Calu3 (cell line): ENCODE measurements at regions not wholly inside any gene's neighbourhood (a gene's known extent, or its start where the extent isn't known, plus 50 kb on each side); places are given as distances from the start of the nearest gene placed in this dataset.

Experiments used
- BruUV-seq: library from RNA; stranded (reverse); fragments of 400-500 nt; replicated peaks from 2 replicates; lab custom pipeline; 2021; lab: Mats Ljungman, UMichigan
- CTCF ChIA-PET: fragments of 300-600 bp; sonication (Branson Sonifier 250); formaldehyde crosslinking; loops from one replicate; lab custom pipeline; 2022; ENCODE audit warnings: antibody characterized with exemption; lab: Charles Lee
- DNase-seq: peaks from one replicate; pipeline ENCODE4 v3.0.0; 2022
- H3K27ac Mint-ChIP-seq: one replicate; pipeline ENCODE4 v1.8.0; 2022; ENCODE audit warnings: mixed read lengths; ENCODE audit not compliant: unreplicated experiment
- H3K27me3 Mint-ChIP-seq: one replicate; pipeline ENCODE4 v1.8.0; 2022; ENCODE audit warnings: mixed read lengths; ENCODE audit not compliant: unreplicated experiment
- H3K36me3 Mint-ChIP-seq: one replicate; pipeline ENCODE4 v1.8.0; 2022; ENCODE audit warnings: mild to moderate bottlenecking, moderate library complexity, mixed read lengths; ENCODE audit not compliant: insufficient read depth, unreplicated experiment
- H3K4me1 Mint-ChIP-seq: one replicate; pipeline ENCODE4 v1.8.0; 2022; ENCODE audit warnings: mild to moderate bottlenecking, low read depth, mixed read lengths; ENCODE audit not compliant: unreplicated experiment
- H3K4me3 Mint-ChIP-seq: one replicate; pipeline ENCODE4 v1.8.0; 2022; ENCODE audit warnings: mild to moderate bottlenecking, low read depth, moderate library complexity, mixed read lengths; ENCODE audit not compliant: unreplicated experiment
- H3K9me3 Mint-ChIP-seq: one replicate; pipeline ENCODE4 v1.8.0; 2022; ENCODE audit warnings: low read depth, mixed read lengths; ENCODE audit not compliant: unreplicated experiment
- CTCF ChIP-seq: fragments of 200-600 bp; IDR thresholded peaks from one replicate; pipeline ENCODE4 v1.8.0; 2022; ENCODE audit warnings: antibody characterized with exemption; ENCODE audit not compliant: unreplicated experiment
- intact Hi-C: fragments of 100-400 bp; cut with micrococcal nuclease; formaldehyde crosslinking; loops from one replicate; pipeline ENCODE4 v1.10.0; 2022; ENCODE audit not compliant: unreplicated experiment

GRCh38 chr2:192657362-192657761 lies 462.6 kb upstream of the TMEFF2 start:
- H3K36me3 Mint-ChIP-seq = no peaks in the 10 kb centered on the region
- no peaks in the 10 kb centered on the region for H3K27me3 Mint-ChIP-seq
- CTCF ChIA-PET = no interaction called here
- BruUV-seq = no TSS peak
- H3K4me3 Mint-ChIP-seq = no peak overlapping the region
- no peak for DNase-seq
- TF ChIP-seq CTCF = no peak
- H3K4me1 Mint-ChIP-seq = no peaks in the 10 kb centered on the region
- H3K27ac Mint-ChIP-seq = no peak overlapping the region
- intact Hi-C loops = no loop called here
- H3K9me3 Mint-ChIP-seq = no peaks in the 10 kb centered on the region

- H3K27ac Mint-ChIP-seq = no peak overlapping the region
- no peak overlapping the region for H3K4me3 Mint-ChIP-seq
- TF ChIP-seq CTCF = no peak
- H3K4me1 Mint-ChIP-seq = no peaks in the 10 kb centered on the region
- BruUV-seq = no TSS peak
- CTCF ChIA-PET = no interaction called here
- no peaks in the 10 kb centered on the region for H3K9me3 Mint-ChIP-seq
- H3K36me3 Mint-ChIP-seq = no peaks in the 10 kb centered on the region
- no peaks in the 10 kb centered on the region for H3K27me3 Mint-ChIP-seq
- DNase-seq = no peak
- intact Hi-C loops = no loop called here
Observed at GRCh38 chr2:192655916-192656315, 461.2 kb upstream of the TMEFF2 start.

GRCh38 chr2:192645811-192646598 lies 451.3 kb upstream of the TMEFF2 start:
- no peak overlapping the region for H3K27ac Mint-ChIP-seq
- intact Hi-C loops = no loop called here
- CTCF ChIA-PET = no interaction called here
- DNase-seq = no peak
- no peaks in the 10 kb centered on the region for H3K27me3 Mint-ChIP-seq
- no peak for TF ChIP-seq CTCF
- BruUV-seq = no TSS peak
- H3K9me3 Mint-ChIP-seq = no peaks in the 10 kb centered on the region
- no peak overlapping the region for H3K4me3 Mint-ChIP-seq
- no peaks in the 10 kb centered on the region for H3K36me3 Mint-ChIP-seq
- H3K4me1 Mint-ChIP-seq = no peaks in the 10 kb centered on the region

GRCh38 chr2:192634557-192634956 lies 439.8 kb upstream of the TMEFF2 start:
- no TSS peak for BruUV-seq
- TF ChIP-seq CTCF = no peak
- H3K27ac Mint-ChIP-seq = no peak overlapping the region
- CTCF ChIA-PET = no interaction called here
- intact Hi-C loops = no loop called here
- H3K9me3 Mint-ChIP-seq = peaks cover 4% of the 10 kb centered on the region
- H3K36me3 Mint-ChIP-seq = no peaks in the 10 kb centered on the region
- H3K4me1 Mint-ChIP-seq = no peaks in the 10 kb centered on the region
- H3K4me3 Mint-ChIP-seq = no peak overlapping the region
- H3K27me3 Mint-ChIP-seq = no peaks in the 10 kb centered on the region
- DNase-seq = no peak
